Activated CD8-positive, alpha-beta memory T cell treated with anti-CD3 and anti-CD28 coated beads for 4 hours (primary cell): ENCODE measurements at regions not wholly inside any gene's neighbourhood (a gene's known extent, or its start where the extent isn't known, plus 50 kb on each side); places are given as distances from the start of the nearest gene placed in this dataset.
"Not testable (repeated sequence)": the region's sequence is repeated elsewhere in the genome, so short reads cannot be mapped to it uniquely, and the experiment has no call there.

Source experiments
- DNase-seq, 2 donors: peaks; one replicate each; pipeline ENCODE4 v3.0.0-alpha.2; 2020; ENCODE audit warnings: low read depth in 2 of 2

DNA sequence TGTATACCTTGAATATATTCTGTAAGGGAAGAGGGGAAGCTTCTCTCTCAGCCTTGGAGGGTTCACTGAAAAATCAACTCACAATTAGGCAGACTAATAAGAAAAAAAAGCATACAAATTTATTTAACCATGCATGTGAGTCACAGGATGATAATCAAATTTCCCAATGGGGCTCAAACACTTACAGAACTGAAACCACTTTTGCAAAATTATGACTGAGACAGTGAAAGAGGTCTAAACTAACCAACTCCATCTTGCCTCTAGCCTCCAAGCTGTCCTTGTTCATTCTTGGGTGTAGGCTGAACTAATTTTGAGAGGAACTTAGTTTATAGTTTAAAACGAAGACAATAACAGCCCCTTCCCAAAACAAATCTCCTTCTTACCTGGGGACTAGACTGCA is 618.3 kb upstream of the AUTS2 start:
- DNase-seq = no peak

DNA sequence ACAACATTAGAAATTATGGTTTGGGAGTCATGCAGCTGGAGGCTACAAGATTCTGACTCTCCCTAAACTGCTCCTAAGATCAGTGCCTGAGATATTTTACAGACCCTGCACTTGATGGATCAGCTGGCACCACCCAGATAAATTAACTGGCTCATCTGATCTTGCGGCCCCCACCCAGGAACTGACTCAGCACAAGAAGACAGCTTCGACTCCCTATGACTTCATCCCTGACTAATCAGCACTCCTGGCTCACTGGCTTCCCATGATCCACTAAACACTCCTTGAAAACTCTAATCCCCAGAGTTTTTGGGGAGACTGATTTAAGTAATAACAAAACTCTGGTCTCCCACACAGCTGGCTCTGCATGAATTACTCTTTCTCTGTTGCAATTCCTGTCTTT is 617.8 kb upstream of the AUTS2 start:
- DNase-seq = not testable (repeated sequence)

DNA sequence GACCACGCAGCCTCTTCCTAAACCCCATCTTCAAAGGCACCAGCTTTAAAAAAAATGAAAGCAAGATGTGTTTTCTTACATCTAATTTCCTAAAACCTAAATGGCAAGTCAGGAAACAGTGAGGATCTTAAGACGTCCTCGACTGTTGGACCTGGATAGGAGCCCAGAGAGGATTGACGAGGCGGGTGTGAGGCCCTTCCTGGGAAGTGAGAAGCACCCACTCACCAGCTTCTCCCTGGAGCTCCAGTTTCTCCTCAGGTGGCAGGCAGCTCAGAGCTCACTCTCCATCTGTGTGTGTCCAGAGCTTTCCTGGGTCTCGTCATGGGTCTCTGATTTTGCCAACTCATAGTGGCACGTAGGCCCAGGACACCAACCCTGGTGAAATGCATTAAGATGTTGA is 614.0 kb upstream of the AUTS2 start:
- DNase-seq = no peak

DNA sequence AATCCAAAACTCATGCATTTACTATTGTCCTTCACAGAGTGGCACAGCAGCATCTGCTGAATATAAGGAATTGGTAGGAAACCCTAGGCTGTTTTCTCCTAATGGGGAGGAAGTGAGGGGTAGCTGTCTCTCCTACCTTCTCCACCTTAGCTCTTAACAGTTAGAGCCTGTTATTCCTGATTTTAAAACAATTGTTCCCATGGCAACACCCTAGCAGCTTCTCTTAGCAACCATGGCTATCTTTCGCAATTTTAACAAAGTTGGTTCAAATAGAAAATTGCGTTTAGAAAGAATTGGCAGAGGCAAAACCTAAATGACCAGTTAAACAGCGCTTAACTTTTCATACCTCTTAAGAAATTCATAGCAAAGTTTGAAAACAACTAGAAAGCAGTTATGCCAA is 603.4 kb upstream of the AUTS2 start:
- DNase-seq = no peak

DNA sequence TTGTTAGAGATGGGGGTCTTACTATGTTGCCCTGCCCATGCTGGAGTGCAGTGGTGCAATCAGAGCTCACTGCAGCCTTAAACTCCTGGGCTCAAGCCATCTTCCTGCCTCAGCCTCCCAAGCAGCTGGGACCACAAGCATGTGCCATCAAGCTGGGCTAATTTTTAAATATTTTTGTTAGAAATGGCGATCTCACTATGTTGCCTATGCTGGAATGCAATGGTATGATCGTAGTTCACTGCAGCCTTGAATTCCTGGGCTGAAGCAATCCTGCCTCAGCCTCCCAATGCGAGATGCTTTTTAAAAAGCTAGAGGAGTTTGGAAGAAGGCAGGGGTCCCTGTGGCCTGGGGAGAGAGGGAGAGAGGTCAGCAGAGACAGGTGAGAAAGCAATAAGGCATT is 600.1 kb upstream of the AUTS2 start:
- no peak for DNase-seq

DNA sequence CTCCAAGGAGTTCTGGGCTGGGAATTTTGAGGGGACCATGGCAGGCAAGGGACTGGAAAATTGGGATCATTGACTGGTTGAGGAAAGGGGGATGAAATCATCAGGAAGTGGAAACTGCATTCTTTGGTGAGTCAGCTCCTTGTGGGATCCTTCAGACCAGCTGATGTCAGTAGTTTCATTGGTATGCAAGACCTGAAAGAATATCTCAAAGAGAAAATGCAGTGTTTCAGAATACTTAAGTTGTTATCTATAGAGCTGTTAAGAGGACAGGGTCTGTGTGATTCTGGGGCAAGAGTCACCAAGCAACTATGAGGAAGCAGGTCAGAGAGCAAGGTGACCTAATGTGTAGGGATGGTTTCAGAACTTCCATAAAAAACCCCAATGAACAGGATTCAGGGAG is 595.9 kb upstream of the AUTS2 start:
- no peak for DNase-seq

DNA sequence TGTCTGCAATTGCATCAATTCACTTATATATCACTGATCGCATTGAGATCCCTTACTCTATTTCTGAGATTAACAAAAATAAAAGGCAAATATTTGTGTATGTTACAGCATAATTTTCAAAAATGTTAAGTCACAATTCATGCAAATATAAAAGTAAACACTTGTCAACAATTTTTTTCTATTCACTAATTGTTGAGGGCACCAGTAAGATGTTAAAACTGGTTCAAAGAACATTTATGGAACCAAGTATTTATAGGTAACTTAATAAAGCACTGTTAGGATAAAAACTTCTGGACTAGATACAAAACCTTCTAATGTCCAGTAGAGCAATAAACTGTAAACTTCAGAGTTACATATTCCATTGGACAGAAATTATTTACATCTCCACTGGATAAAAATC is 586.1 kb upstream of the AUTS2 start:
- DNase-seq = no peak

DNA sequence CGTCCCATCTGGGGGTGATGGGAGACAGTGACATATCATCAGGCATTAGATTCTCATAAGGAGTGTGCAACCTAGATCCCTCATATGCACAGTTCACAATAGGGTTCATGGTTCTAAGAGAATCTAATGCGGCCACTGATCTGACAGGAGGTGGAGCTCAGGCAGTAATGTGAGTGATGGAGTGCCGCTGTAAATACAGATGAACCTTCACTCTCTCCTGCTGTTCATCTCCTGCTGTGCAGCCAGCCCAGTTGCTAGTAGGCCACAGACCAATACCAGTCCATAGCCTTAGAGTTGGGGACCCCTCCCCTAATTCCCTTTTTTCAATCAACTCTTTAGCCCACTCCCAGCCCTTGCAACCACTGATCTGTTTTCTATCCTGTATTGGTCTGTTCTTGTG is 581.1 kb upstream of the AUTS2 start:
- no peak for DNase-seq

DNA sequence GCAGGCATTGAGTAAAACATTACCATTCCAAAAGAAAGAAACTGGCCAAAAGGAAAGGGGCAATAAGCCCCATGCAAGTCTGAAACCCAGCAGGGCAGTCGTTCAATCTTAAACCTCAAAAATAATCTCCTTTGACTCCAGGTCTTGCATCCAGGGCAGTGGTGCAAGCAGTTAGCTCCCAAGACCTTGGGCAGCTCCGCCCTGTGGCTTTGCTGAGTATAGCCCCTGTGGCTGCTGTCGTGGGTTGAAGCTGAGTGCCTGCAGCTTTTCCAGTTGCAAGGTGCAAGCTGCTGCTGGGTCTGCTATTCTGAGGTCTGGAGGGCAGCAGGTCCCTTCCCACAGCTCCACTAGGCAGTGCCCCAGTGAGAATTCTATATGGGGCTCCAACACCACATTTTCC is 580.1 kb upstream of the AUTS2 start:
- no peak for DNase-seq

DNA sequence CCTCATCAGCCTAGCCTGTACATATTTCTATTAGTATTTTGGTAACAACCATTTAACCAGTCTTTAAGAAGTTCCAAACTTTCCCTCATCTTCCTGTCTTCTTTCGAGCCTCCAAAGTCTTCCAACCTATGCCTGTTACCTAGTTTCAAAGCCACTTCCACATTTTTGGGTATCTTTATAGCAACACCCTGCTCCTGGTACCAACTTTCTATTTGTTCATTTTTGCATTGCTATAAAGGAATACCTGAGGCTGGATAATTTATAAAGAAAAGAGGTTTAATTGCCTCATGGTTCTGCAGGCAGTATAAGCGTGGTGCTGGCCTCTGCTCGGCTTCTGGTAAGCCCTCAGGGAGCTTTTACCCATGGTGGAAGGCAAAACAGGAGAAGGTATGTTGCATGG is 578.8 kb upstream of the AUTS2 start:
- DNase-seq = no peak

DNA sequence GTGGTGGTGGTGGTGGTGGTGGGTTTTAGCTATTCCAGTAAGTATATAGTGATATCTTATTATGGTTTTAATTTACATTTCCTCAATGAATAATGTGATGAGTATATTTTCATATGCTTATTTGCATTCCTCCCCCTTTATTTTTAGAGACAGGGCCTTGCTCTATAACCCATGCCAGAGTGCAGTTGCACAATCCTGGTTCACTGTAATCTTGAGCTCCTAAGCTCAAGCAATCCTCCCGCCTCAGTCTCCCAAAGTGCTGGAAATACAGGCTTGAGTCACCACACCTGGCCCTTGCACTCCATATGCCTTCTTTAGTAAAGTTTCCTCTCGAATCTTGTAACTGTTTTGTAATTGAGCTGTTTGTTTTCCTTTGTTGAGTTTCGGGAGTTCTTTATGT is 577.7 kb upstream of the AUTS2 start:
- DNase-seq = no peak

DNA sequence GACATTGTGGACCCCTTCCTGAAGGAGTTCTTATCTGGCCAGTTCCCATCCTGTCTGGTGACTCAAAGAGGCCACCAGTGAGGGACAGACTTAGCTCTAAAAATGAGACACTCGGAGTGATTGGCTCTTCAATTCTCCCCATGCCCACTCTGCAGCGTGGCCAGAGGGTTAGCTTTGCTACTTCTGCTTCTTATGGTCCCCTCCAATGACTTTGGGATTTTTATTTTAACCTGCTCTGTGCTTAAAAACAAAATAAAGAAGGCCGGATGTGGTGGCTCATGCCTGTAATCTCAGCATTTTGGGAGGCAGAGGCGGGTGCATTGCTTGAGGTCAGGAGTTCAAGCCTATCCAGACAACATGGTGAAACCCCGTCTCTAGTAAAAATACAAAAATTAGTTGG is 573.0 kb upstream of the AUTS2 start:
- no peak for DNase-seq

DNA sequence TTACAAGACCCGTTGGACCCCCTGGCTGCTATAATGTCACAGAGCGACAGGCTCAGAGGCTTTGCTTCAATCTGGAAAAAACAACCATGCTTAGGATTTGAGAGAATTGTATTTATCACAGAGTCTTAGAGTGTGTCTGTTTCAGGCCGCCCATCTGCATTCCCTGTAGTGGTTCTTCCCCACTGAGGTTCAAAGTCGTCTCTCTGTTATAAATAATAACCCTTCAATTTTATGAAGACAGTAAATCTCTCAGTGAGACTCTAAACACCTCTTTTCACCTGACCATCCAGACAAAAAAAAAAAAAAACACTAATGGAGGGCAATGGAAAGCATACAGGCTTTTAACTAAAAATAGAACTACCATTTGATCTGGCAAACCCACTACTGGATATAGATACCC is 565.4 kb upstream of the AUTS2 start:
- DNase-seq = no peak

DNA sequence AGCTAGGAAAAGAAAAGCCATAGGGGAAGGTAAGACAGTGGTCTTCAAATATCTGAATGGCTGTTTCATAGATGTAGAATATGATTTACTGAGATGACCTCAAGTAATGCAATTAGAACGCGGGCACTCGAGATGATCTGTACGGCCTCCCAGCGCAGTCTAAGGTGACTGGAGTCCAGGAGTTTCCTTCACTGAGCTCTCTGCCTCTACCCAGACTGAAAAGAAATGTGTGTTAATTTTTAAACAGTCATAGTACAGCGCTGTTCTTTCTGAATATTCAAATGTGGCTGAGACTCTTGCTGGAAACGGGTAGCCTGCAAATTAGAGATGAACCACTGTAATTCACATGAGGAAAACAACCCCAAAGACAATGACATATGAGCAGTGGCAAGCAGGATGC is 562.4 kb upstream of the AUTS2 start:
- no peak for DNase-seq

DNA sequence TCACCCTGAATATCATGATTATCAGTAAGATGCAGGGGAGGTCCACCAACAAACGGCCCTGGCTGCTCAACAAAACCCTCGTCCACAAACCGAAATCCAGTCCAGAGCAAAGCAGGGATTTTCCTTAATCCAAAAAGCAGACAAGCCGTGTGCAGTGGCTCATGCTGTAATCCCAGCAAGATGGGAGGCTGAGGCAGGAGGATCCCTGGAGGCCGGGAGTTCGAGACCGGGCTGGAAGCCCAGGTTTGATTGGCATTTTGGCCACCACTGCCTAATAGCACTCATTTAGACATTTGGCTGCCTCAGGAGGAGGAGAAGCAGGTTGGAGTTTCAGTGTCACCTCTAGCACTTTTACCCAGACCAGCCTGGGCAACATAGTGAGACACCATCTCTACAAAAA is 562.0 kb upstream of the AUTS2 start:
- no peak for DNase-seq

DNA sequence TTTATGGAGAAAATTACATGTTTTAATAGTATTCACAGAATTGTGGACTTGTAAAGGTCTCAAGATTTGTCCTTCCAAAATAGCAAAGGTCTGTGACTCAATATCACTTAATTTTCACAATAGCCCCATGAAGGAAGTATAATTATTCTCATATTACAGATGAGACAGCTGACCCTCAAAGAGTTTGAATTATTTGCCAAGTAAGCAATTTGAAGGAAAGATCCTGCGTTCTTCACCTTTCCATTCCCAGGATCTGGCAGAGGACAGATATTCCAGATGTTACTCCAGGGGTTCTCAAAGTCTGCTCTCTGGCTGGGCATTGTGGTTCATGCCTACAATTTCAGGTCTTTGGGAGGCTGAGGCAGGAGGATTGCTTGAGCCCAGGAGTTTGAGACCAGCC is 559.4 kb upstream of the AUTS2 start:
- DNase-seq = no peak

DNA sequence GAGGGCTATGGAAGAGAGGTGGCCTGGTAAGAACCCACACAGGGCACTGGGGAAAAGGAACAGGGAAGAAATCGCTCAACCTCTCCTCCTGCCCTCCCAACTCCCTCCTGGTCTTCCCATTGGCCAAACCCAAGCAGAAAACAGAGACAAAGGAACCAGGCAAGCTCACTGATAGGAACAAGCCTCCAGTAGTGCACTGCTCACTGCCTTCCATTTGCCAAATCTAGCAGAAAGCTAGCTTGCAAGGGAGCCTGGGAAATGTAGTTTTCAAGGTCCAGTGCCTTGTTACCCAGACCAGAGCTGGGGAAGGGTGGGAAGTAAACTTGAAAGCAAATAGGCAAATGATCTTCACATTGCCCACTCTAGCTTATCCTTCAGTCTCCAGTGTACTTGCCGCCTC is 556.1 kb upstream of the AUTS2 start:
- DNase-seq = no peak

DNA sequence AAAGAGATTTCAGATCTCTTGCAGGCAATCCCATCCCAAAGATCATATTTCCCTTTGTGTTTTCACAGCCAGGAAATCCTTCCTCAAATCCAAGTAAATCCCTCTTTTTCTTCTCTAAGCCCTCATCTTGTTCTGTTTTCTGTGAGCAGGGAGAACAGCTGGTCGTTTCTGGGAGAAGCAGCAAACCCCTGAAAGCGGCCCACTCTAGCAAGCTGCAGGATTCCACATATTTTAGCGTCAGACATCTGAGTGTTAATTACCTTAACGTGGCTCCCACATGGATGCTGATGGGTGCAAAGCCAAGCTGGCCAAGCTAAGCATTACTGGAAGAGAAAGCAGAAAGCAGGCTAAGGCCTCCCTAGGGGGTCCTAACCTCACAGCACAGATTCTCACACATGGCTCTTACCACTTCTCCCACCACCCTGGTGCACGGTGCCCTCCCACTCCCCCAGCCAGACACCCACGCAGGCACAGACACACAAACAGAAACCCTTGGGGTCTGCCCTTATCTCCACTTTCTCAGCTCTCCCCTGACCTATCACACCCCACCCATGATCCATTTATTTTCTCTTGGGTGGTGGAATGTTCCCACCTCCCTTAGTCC is 551.0 kb upstream of the AUTS2 start:
- no peak for DNase-seq

DNA sequence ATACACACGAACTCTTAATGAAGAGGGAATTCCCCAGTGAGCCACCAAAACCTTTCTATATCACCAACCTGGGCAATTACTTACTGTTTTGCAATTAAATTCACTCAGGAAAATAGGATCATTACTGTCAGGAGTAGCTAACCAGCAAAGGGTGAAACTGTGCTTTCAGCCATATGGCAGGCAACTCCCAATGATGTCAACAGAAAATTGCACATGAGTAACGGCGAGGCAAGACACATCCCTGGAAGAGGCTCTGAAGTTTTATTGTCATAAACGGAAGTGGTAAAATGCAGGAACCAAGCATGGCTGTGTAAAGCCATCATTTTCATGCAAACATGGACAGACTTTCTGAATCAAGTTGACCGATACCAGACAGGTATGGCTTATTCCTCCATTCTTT is 548.9 kb upstream of the AUTS2 start:
- DNase-seq = no peak

DNA sequence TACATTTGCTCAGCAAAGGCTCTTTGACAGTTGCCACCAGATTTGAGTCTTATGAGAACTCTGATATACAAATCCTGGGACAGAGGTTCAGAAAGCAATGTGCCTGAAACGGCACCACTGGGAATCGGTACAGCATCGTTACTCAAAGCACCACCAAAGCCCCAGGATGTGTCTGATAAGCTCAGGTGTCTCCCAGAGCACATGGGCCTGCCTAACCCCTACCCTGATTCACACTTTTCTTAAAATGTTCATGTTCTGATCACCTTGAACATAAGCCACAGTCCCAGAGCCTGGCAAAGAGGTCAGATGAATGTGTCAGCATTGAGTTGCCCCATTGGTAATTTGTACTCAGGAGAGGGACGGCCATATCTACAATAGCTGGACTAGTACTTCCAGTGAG is 545.8 kb upstream of the AUTS2 start:
- DNase-seq = no peak

DNA sequence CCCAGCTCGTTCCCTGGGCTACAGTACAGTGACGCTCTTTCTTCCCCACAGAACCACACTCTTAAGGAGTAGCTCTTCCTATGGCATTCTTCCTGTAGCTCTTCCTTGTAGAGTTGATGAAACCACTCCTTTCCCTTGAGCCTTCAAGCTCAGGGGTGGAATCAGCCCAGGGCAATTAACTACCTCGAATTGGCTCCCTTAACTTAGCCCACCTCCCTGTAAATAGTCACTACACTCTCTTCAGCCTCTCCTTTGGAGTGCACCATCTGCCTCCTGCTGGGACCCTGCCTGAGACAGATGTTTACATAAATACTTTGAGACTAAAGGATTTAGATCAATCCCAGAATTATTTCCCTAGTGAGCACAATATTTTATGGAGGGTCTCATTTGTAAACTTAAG is 537.8 kb upstream of the AUTS2 start:
- DNase-seq = no peak

DNA sequence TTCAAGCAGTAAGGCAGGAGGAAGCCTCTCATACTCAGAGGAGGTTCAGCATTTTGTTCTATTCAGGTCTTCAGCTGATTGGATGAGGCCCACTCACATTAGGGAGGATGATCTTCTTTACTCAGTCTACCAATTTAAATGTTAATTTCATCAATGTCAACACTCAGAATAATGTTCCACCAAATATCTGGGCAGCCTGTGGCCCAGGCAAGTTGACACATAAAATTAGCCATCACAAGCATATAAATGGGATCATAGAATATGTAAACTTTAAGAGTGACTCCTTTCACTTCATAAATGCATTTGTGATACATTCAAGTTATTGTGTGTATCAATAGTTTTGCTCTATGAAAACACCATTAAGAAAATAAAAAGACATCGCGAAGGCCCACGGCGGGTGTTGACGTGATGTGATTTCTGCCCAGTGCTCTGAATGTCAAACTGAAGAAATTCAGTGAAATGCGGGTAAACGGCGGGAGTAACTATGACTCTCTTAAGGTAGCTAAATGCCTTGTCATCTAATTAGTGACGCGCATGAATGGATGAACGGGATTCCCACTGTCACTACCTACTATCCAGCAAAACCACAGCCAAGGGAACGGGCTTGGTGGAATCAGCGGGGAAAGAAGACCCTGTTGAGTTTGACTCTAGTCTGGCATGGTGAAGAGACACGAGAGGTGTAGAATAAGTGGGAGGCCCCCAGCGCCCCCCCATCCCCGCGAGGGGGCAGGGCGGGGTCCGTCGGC is 536.1 kb upstream of the AUTS2 start:
- no peak for DNase-seq

DNA sequence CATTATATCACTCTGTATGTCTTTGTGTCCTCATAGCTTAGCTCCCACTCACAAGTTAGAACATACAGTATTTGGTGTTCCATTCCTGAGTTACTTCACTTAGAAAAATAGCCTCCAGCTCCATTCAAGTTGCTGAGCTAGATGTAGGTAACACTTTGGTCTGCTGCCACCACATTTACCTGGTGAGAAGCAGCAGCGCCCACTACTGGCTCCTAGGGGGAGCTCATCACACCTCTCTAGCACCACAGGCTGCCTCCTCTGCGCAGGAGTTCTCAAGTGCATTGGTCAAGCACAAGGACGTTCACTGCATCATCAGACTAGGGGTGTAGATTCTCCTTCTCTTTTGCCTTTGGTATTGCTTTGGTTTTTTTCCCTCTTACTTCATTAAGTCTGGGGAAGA is 530.9 kb upstream of the AUTS2 start:
- DNase-seq = no peak

DNA sequence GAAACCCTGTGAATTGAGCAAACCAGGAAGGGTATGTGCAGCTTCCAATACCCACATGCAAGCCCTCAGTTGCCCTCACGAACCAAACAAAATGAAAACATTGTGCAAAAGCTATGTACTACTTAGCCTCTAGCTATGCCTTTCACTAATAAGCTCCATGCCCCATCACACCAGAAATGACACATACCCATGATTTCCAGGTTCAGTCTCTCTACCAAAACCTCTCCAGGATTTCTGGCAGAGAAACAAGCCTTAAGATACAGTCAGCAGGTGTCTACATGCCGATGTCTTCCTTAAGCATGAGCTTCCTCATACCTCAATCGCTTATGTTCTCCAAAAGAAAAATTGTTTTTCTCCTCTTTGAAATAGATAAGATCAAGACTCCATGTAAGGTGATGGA is 527.8 kb upstream of the AUTS2 start:
- DNase-seq = no peak
